KBM-7 (cell line): ENCODE measurements at regions not wholly inside any gene's neighbourhood (a gene's known extent, or its start where the extent isn't known, plus 50 kb on each side); places are given as distances from the start of the nearest gene placed in this dataset.
"Not testable (repeated sequence)": the region's sequence is repeated elsewhere in the genome, so short reads cannot be mapped to it uniquely, and the experiment has no call there.

ENCODE experiments used
- DNase-seq: peaks from one replicate; pipeline ENCODE4 v3.0.0-alpha.2; 2015
- in situ Hi-C: fragments of 300-500 bp; cut with MboI; formaldehyde crosslinking; loops from 2 replicates; pipeline ENCODE4 v1.14.3; 2020; ENCODE audit warnings: low sequenced_read_pairs, low pct_unique_long_range_greater_than_20kb, mixed read lengths

DNA sequence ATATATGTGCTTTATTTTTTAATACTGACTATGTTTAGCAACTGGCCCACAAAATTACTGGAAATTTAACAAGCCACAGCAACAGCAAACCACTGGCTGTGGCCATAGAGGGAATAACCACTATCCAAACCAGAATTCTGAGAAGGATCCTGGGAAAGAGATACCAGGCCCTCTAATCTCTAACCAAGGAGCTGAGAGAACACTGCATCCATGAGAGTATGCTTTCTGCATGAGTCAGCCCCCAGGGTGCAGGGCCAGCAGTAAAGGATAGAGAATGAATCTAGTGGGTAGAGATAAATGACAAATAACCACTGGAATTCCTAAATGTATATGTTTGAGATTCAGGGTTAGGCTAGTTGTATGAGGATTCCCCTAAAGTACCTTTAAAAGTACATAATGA lies 221.8 kb downstream of the KIT start:
- no peak for DNase-seq
- in situ Hi-C loops, result no loop called here

DNA sequence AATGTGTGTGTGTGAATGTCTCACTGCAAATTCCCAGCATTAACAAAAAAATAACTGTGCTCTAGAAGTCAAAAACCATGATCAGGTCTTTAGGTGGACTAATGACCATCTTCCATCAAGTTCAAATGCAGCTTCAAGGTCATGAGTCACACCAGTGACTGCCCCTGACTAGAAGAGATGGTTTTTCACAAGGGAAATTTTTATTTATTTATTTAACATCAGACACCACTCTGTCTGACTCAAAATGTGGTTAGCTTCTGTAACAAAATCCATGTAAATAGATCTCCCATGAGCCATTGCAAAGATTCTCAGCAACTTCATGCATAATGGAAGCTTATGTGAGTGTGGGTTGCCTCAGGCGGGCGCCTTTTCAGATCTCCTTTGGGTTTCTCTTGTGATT lies 219.2 kb downstream of the KIT start:
- in situ Hi-C loops, result no loop called here

DNA sequence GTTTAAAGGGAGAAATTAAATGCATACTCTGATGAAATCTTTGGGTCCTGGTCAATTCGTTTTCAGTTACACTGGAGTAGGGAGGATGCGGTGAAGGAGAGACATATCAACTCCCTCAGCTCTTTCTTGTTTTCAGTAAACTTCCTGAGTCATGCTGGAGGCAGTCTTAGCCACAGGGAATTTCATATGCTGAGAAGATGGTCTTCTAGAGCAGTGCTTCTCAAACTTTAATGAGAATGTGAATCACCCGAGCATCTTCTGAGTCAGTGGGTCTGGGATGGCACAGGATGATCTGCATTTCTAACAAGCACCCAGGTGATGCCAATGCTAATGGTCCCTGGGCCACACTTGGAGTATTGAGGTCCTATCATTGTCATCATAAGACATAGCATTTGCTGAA lies 214.5 kb downstream of the KIT start:
- in situ Hi-C loops, result no loop called here
- no peak for DNase-seq

More for the DNA sequence above, 219.2 kb downstream of the KIT start:
- DNase-seq, result no peak

DNA sequence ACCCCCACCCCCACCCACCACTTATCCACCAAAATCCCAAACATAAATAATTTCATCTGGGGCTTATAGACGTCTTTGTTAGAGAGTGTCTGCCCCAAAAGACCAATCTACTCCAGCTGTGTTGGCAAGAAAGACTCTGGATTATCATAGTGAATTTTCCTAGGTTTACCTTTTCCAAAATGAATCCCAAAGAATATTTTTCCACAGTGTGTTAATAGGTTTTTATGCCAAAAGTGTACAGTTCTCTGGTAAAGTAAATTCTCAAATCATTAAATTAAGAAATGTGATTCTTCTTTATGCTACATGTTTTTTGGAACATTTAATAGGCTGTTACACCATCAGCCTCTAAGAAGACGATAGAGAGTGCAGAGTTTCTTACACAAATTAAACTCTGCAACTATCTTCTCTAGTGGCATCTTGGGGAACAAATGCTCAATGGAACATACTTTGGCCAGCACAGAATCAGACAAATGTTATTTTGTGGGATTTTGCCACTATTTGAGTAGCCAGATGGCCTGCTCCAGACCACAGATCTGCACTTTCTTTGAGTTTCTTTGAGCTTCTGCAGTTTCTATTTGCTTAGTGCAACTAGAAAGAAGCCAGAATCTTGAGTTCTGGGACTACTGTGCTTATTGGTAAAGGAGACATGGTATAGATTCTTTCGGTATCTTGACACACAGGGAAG lies 206.0 kb downstream of the KIT start:
- DNase-seq, result no peak
- in situ Hi-C loops, result no loop called here

DNA sequence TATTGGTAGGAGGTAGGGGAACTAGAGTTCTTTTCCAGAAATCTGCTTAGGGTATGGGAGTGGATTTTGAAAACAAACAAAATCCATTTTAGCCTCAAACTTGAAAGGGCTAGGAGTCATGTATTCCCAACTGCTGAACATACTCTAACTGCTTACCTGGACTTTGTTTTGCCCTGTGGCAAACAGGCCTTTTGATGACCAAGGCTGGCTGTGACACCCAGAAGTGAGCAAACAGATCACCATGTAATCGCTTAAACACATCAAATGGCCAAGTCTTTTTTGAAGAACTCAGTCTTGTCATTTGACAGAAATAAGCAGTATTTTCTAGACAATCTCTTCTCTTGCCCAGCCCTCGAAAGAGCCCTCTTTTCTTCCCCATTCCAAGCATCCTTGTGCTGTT lies 203.4 kb downstream of the KIT start:
- in situ Hi-C loops, result no loop called here
- no peak for DNase-seq

DNA sequence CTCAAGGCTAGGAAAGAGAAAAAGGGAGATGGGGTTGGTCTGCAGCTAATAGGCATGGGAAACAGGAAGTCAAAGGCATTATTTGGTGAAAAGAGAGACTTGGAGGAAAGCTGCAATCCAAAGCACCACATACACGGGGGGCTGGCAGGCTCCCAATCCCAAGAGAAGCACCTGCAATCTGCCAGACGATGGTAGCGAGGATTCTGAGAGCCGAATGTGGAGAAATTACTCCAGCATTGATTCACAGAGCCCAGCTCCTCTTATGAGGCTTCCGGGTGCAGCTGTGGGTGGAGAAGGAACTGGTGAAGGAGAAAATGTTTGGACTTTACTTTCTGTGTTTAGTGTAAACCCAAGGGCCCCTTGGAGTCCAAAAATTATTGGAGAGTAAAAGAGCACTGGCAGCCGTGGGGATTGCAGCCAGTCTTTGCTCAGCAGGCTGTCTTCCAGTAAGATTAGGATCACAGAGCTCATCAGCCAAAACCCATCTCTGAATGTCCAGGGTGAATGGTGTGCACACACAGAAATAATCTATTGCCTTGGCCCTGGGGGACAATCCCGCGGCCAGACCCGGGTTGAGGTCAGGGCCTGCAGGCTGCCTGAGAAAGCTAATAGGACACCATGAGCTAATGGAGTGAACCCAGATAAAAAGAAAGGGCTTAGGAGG lies 197.6 kb downstream of the KIT start:
- in situ Hi-C loops, result no loop called here
- DNase-seq, result no peak

DNA sequence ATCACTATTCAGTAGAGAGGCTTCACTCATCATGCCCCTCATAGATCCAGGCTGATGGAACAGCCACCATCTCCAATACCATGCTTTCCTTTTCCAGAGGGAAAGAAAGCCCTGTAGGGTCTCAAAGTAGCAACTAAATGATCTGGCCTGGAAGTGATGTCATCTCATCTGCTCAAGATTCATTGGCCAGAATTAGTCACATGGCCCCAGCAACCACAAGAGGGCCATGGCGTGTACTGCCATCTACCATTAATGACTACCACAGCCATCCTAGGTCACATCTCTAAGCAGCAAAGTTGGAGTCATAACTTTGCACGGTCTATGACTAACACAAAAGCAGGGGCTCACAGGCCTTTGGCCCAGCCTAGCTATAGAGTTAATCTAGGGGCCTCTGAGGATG lies 194.8 kb downstream of the KIT start:
- in situ Hi-C loops, result no loop called here
- DNase-seq, result no peak

DNA sequence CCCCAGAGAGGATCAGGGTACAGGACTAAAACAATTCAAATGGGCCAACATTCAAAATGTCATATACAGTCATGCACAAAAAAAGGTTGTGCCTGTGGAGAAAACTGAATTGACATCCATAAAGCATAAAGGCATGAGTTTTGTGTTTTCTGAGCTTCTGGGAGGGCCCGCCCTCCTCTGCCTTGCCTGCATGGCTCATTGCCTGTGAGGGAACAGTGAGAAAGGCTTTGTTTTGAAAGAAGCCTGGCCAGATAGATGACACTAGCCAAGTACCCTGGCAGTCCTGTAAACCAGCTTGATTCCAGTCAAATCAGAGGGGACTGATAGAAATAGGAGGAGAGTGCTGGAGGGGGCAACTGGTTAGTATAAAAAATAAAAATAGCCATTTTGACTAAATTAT lies 194.3 kb downstream of the KIT start:
- DNase-seq, result no peak
- in situ Hi-C loops, result no loop called here

DNA sequence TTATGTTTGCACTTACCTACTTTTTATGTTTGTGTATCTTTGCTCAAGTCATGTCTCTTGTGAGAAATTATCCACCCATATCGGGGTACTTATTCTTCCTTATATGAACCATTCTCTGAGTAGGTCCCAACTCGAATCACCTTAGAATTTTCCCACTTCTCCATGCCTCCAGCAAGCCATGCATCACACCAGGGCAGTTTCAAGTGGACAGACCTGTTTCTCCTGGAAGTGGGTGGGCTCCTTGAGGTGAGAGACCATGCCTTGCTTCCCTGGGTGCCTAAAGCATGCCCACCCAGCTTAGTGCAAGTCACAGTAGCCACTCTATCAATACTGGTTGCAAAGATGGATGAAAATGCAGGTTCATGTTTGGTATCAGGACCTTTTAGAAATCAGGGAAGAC lies 187.2 kb downstream of the KIT start:
- no peak for DNase-seq
- in situ Hi-C loops, result no loop called here

DNA sequence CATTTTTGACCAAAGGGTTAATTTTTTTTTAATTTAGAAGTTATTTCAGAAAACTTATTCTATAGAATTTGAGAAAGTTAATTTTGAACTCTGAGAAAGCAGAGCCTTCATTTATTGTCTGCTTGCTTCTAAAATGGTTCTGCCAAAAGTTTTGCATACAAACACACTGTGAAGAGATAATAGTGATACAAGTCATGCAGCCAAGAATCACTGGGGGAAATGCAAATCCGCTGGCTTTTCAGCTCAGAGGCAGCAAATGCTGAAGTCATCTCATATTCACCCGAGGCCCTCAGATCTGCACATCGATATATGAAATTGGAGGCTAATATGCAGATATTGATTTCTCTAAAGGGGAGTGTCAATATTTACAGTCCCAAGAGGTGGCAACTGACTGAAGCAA lies 186.2 kb downstream of the KIT start:
- DNase-seq, result no peak
- in situ Hi-C loops, result no loop called here

DNA sequence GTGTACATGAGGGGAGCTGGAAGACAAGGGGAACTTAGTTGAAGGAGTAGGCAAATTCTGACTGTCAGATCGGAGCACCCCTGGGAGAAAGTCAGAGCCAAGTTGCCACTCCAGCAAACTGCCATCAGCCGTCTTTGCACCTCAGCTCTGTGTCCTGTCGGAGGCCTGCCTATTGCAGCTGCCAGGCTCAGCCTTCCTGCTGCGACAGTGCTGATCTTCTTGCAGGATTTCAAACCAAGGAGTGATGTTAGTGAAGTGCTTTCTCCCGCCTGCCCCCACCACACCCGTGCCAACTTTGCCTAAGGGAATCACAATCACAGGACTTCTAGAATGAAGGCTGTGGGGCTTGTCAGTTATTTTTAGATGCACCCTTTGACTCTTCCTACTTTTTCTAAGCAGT lies 185.3 kb downstream of the KIT start:
- DNase-seq, result no peak
- in situ Hi-C loops, result no loop called here

DNA sequence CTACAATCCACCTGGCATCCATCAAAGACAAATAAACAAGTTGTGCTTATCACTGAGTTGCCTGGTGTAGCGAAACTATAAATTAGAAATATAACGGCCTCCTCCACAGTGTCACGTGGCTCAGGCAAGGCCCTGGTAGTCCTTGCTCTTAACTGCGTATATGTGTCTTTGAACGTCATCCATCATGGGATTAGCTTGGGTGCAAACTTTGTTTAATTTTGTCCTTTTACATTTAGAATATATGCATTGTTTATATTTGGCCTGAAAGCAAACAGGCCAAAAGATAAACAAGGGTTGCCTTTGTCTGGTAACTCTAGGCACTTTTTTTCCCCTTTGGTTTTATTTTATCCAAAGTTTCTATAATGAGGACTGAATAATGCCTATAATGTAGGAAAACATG lies 184.9 kb downstream of the KIT start:
- DNase-seq, result no peak
- in situ Hi-C loops, result no loop called here

DNA sequence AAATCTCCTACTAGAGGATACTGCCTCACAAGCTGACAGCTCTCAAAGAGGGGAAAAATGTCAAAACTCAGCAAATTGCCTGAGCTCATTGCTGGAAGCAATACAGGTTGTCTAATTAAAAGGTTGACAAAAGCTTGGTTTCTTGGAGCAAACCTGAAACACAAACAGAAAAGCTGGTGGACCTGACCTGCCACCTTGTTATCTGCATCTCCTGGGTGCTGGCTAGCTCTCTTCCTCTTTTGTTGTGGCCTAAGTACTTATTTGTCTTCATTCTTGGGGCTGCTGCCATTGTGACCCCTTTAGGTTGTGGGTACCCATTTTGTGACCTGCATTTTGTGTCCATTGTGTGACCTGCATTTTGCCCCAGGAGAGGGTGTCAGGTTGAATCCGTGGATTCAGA lies 184.5 kb downstream of the KIT start:
- in situ Hi-C loops, result no loop called here
- DNase-seq, result no peak

DNA sequence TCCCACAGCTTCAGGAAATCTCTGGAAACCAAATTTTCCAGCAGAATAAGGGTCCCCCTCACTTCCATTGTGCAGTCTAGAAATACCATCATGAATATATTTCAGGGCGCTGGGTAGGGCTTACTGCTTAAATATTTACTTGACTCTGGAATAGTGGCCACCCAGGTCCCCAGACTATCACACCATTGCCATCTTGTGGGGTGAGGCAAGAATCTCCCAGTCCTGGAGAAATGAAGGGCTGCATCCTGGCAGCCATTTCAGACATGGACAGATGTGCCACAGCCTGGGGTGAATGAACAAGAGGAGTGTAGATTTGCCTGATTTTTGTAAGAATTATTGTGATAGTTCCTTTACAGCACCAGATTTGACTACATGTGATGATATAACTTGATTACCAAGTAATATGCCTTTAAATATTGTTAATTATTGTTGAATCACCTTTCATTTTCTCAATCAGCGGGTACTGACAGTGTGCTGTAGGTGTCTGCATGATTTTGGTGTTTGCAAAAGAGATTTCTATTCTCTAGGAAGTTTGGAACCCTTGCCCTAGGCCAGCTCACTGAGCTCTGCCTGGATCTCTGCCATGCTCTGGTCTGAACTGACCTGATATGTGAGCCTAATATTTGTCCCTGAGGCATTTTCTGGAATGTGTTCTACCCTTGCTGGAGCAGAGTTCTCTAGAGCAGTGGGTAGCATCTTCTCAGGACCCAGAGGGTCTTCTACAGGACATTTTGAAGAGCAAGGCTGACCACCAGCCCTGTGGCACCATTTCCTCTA lies 183.4 kb downstream of the KIT start:
- no peak for DNase-seq
- in situ Hi-C loops, result no loop called here

DNA sequence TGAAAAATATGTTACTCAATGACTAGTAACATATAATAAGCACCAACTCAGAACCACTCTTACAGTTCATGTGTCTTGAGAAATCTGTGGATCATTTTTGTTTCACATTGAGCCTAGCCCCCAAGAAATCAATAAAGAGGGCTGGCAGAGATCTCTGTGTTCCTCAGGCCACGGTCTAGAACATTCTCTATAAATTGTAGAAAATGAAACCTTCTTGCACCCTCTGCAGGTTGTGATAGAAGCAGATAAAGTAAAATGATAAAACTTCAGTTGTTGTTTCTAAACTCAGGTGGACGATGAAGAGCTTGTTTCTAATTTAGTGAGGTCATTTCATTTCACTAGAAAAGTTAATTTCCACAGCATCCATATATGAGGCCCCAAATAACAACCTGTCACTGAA lies 182.7 kb downstream of the KIT start:
- no peak for DNase-seq
- in situ Hi-C loops, result no loop called here

DNA sequence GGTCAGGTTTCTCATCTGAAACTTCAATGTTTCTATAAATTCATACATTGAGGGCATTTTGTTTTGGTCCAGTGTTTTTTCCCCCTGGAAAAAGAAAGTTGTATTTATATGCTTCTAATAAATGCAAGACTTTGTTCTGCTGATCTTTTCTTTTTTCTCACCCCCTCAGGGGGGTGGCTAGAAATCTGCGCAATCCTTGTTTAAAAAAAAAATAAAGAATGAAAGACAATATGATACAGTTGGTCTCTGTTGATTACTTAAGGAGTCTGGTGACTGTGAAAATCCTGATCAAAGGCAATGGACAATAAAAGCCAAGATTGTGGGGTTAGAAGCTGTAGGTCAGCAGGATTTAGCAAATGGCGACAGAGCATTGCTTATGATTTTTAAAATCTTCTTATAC lies 180.5 kb downstream of the KIT start:
- DNase-seq, result no peak
- in situ Hi-C loops, result no loop called here

DNA sequence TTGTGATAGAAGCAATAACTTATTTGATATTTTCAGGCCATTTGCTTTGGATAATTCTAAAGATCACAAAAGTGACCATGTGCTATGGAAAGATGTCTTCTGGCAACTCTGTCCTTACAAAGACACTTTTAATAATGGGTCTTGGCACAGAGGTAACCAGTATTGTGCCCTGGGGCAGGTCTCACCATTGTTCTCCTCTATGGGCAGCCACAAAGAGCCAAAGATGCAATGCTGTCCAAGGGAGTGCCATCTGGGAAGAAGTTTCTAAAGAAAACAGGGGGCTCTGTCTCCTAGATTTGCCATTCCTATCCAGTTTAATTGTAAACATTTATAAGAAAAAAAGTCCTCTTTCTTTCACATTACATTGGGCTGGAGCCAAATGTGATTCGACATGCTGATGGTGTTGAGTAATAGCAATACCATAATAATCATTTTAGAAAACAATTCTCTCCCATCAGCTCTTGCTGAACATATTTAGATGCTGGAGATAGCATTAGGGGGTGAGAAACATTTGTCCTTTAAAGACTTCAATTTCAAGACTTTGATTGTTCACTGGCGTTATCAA lies 179.9 kb downstream of the KIT start:
- no peak for DNase-seq

DNA sequence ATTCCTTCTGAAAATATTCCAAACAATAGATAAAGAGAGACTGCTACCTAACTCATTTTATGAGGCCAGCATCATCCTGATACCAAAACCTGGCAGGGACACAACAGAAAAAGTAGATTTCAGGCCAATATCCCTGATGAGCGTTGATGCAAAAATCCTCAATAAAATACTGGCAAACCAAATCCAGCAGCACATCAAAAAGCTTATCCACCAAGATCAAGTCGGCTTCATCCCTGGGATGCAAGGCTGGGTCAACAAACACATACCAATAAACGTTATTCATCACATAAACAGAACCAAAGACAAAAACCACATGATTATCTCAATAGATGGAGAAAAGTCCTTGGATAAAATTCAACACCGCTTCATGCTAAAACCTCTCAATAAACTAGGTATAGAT lies 170.6 kb downstream of the KIT start:
- in situ Hi-C loops, DNase-seq: not testable (repeated sequence)

More for the DNA sequence above, 179.9 kb downstream of the KIT start:
- in situ Hi-C loops, result no loop called here

DNA sequence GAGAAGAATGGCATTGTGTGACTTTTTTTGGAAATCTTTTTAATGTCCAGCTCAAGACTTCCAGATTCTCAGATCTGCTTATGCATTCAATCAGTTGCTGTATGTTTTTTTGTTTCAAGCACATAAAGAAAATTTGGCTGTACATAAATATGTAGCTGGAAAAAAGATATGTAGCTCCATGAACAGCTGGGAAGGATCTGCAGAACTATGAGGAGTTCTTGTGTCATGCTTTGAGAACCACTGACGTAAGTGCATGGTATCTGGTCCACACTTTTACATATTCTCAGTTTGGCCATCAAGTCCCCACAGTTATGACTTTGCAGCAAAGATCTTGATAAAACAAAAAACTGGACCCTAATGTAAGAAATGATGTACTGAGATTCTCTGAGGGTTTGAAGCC lies 165.9 kb downstream of the KIT start:
- DNase-seq, result no peak
- in situ Hi-C loops, result no loop called here

DNA sequence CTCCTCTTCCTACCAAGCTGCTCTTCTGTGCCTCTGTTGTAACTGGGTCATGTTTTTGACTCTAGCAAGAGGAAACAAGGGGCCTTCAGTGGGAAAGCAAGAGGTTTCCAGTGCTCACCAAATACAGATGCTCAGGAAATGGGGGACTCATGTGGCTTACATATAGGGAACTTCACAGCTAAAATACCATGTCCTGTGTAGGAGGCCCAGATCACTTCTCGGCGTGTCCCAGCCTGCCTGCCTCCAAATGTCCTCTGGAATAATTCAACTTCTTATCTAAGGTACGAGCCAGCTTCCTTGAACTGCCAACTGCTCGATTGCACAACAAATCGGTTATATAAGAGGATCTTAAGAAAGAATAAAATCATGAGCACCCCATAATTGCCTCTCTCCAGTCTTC lies 161.3 kb downstream of the KIT start:
- peak; percentile 96 for DNase-seq
- in situ Hi-C loops, result no loop called here
